ENCODE measurements at regions not wholly inside any gene's neighbourhood (a gene's known extent, or its start where the extent isn't known, plus 50 kb on each side); places are given as distances from the start of the nearest gene placed in this dataset.

DNA sequence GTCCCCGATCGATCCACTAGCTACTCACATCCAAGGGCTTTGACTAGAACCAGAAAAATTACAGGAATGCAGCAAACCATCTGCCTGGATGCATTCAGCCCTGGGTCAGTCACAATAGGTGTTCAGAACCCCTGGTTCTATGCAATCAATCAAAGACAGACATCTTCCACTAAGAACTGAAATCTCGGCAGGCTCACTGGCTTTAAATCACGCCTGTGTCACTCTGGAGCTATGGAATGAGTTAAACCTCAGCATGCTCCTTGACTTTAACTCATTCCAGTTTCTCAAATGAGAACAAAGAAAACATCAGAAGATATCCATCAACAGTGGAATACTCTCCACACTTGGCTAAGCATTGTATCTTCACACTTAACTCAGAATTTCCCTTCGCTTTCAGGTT, 68.1 kb upstream of the SPTBN1 start:
- H3K9me3 Mint-ChIP-seq: no peaks in the 10 kb centered on the region; the same call in 2 of the 3 replicates
- no peak overlapping the region for H3K4me2 ChIP-seq
- no peak overlapping the region for H3K27ac Mint-ChIP-seq
- ATAC-seq (no peak), DNase-seq (ENCODE audit: low spot score) (no peak)
- H3K36me3 ChIP-seq (ENCODE audit: insufficient read depth): no peaks in the 10 kb centered on the region
- 0 out of 2 replicates have a peak, but pooled peaks cover under 1% of the 10 kb centered on the region for H3K9me2 ChIP-seq (ENCODE audit: insufficient read depth)
- TF ChIP-seq NANOG (IDR thresholded peaks at IDR 0.05; ENCODE audit: borderline replicate concordance): no peak
- TF ChIP-seq CREB1 (CRISPR knock-in tag; IDR thresholded peaks at IDR 0.05; ENCODE audit: low read depth): no peak
- TF ChIP-seq STAT1 (IDR thresholded peaks at IDR 0.05; ENCODE audit: unreplicated experiment): no peak
- TF ChIP-seq, protein P1, sequence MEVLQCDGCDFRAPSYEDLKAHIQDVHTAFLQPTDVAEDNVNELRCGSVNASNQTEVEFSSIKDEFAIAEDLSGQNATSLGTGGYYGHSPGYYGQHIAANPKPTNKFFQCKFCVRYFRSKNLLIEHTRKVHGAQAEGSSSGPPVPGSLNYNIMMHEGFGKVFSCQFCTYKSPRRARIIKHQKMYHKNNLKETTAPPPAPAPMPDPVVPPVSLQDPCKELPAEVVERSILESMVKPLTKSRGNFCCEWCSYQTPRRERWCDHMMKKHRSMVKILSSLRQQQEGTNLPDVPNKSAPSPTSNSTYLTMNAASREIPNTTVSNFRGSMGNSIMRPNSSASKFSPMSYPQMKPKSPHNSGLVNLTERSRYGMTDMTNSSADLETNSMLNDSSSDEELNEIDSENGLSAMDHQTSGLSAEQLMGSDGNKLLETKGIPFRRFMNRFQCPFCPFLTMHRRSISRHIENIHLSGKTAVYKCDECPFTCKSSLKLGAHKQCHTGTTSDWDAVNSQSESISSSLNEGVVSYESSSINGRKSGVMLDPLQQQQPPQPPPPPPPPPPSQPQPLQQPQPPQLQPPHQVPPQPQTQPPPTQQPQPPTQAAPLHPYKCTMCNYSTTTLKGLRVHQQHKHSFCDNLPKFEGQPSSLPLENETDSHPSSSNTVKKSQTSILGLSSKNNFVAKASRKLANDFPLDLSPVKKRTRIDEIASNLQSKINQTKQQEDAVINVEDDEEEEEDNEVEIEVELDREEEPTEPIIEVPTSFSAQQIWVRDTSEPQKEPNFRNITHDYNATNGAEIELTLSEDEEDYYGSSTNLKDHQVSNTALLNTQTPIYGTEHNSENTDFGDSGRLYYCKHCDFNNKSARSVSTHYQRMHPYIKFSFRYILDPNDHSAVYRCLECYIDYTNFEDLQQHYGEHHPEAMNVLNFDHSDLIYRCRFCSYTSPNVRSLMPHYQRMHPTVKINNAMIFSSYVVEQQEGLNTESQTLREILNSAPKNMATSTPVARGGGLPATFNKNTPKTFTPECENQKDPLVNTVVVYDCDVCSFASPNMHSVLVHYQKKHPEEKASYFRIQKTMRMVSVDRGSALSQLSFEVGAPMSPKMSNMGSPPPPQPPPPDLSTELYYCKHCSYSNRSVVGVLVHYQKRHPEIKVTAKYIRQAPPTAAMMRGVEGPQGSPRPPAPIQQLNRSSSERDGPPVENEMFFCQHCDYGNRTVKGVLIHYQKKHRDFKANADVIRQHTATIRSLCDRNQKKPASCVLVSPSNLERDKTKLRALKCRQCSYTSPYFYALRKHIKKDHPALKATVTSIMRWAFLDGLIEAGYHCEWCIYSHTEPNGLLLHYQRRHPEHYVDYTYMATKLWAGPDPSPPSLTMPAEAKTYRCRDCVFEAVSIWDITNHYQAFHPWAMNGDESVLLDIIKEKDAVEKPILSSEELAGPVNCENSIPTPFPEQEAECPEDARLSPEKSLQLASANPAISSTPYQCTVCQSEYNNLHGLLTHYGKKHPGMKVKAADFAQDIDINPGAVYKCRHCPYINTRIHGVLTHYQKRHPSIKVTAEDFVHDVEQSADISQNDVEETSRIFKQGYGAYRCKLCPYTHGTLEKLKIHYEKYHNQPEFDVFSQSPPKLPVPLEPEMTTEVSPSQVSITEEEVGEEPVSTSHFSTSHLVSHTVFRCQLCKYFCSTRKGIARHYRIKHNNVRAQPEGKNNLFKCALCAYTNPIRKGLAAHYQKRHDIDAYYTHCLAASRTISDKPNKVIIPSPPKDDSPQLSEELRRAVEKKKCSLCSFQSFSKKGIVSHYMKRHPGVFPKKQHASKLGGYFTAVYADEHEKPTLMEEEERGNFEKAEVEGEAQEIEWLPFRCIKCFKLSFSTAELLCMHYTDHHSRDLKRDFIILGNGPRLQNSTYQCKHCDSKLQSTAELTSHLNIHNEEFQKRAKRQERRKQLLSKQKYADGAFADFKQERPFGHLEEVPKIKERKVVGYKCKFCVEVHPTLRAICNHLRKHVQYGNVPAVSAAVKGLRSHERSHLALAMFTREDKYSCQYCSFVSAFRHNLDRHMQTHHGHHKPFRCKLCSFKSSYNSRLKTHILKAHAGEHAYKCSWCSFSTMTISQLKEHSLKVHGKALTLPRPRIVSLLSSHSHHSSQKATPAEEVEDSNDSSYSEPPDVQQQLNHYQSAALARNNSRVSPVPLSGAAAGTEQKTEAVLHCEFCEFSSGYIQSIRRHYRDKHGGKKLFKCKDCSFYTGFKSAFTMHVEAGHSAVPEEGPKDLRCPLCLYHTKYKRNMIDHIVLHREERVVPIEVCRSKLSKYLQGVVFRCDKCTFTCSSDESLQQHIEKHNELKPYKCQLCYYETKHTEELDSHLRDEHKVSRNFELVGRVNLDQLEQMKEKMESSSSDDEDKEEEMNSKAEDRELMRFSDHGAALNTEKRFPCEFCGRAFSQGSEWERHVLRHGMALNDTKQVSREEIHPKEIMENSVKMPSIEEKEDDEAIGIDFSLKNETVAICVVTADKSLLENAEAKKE (CRISPR knock-in tag; IDR thresholded peaks at IDR 0.05): no peak
- TF ChIP-seq EZH2phosphoT487 (IDR thresholded peaks at IDR 0.05; ENCODE audit: unreplicated experiment): no peak
- no peak for TF ChIP-seq POLR2AphosphoS5 (IDR thresholded peaks at IDR 0.05; ENCODE audit: low read depth)
- no peak for TF ChIP-seq ZNF331 (CRISPR knock-in tag; IDR thresholded peaks at IDR 0.05; ENCODE audit: low read depth)
- no peak overlapping the region for H3K4me3 Mint-ChIP-seq
- H3K27me3 ChIP-seq (ENCODE audit: insufficient read depth): no peaks in the 10 kb centered on the region
- peak overlapping the region; percentile 67; the same call in 1 of the 2 replicates for H2AFZ ChIP-seq
- no peaks in the 10 kb centered on the region for H4K20me1 ChIP-seq (replicated peaks; ENCODE audit: insufficient read depth)
- H3F3A ChIP-seq (replicated peaks; ENCODE audit: low read depth): no peaks in the 10 kb centered on the region
- no peaks in the 10 kb centered on the region for H3K36me3 Mint-ChIP-seq (ENCODE audit: low read depth)
- H3K4me1 Mint-ChIP-seq: peaks cover 13% of the 10 kb centered on the region
- H3K27me3 Mint-ChIP-seq (ENCODE audit: insufficient read depth, low read depth, poor library complexity): peaks cover 4% of the 10 kb centered on the region
- no peak overlapping the region for H3K27ac ChIP-seq (ENCODE audit: low read depth)
- no peaks in the 10 kb centered on the region for H3K4me1 ChIP-seq (ENCODE audit: insufficient read depth)
- no peaks in the 10 kb centered on the region for H3K79me2 ChIP-seq (replicated peaks; ENCODE audit: insufficient read depth)
- H3K4me3 ChIP-seq: no peak overlapping the region
